GM06990 (cell line): ENCODE measurements at regions not wholly inside any gene's neighbourhood (a gene's known extent, or its start where the extent isn't known, plus 50 kb on each side); places are given as distances from the start of the nearest gene placed in this dataset.

Experiments used
- DNase-seq: peaks from one replicate; pipeline ENCODE4 v3.0.0-alpha.2; 2011; ENCODE audit not compliant: insufficient read length; ENCODE audit errors: extremely low read depth
- H3K27me3 ChIP-seq: replicated peaks from 2 replicates; pipeline ENCODE4 v1.6.0; 2011; ENCODE audit warnings: low read length; ENCODE audit not compliant: control insufficient read depth, insufficient read depth
- H3K36me3 ChIP-seq: 2 replicates; pipeline ENCODE4 v1.5.1; 2011; ENCODE audit warnings: low read length; ENCODE audit not compliant: control insufficient read depth, insufficient read depth
- H3K4me3 ChIP-seq: replicated peaks from 2 replicates; pipeline ENCODE4 v1.5.1; 2011; ENCODE audit warnings: low read depth, mild to moderate bottlenecking, control low read depth, low read length
- TF ChIP-seq, protein P1 (sequence below): IDR thresholded peaks from 2 replicates; pipeline ENCODE4 v1.5.1; 2011; ENCODE audit warnings: low read length, control low read depth, mild to moderate bottlenecking, inconsistent platforms; ENCODE audit not compliant: insufficient read depth, poor library complexity, severe bottlenecking

DNA sequence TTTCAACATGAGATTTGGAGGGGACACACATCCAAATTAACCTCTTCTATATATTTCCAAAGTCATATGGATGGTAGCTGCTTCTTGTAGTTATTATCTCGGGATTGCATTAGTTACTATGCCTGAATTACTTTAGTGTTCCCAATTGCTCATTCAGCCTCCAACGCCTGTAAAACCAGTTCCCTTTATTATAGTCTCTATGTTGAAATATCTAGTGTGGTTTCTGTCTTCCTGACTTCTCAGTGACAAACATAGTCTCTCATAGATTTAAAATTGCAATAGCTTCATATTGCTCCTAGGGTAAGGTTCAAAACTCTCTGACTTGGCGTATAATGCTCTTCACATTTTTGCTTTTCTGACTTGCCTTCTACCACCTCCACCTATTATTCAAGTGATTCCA, 366.4 kb downstream of the CASP12 start:
- DNase-seq, result no peak
- TF ChIP-seq, protein P1, sequence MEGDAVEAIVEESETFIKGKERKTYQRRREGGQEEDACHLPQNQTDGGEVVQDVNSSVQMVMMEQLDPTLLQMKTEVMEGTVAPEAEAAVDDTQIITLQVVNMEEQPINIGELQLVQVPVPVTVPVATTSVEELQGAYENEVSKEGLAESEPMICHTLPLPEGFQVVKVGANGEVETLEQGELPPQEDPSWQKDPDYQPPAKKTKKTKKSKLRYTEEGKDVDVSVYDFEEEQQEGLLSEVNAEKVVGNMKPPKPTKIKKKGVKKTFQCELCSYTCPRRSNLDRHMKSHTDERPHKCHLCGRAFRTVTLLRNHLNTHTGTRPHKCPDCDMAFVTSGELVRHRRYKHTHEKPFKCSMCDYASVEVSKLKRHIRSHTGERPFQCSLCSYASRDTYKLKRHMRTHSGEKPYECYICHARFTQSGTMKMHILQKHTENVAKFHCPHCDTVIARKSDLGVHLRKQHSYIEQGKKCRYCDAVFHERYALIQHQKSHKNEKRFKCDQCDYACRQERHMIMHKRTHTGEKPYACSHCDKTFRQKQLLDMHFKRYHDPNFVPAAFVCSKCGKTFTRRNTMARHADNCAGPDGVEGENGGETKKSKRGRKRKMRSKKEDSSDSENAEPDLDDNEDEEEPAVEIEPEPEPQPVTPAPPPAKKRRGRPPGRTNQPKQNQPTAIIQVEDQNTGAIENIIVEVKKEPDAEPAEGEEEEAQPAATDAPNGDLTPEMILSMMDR, result no peak
- H3K36me3 ChIP-seq, result no peaks in the 10 kb centered on the region
- H3K4me3 ChIP-seq, result no peak overlapping the region
- no peaks in the 10 kb centered on the region for H3K27me3 ChIP-seq

DNA sequence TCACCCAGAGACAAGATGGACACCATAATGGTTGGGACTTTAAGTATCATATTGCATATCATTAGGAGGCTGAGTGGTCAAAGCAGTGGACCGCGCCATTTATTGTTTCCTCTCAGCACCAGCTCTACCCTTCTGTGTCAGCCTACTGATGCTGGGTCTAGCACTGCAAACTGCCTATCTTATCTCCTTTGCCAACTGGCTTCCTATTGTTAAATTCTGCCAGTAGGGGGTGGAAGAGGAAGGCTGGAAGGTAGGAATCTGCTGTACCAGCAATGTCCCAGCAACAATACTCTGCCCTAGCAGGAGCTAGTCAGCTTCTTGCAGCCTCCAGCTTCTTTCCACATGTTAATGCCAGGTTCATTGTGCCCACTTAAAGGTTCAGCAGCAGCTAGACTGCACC, 367.1 kb upstream of the PDGFD start:
- H3K4me3 ChIP-seq, result no peak overlapping the region
- no peaks in the 10 kb centered on the region for H3K27me3 ChIP-seq
- no peak for DNase-seq
- H3K36me3 ChIP-seq, result no peaks in the 10 kb centered on the region
- TF ChIP-seq, protein P1, result peak; percentile 47

DNA sequence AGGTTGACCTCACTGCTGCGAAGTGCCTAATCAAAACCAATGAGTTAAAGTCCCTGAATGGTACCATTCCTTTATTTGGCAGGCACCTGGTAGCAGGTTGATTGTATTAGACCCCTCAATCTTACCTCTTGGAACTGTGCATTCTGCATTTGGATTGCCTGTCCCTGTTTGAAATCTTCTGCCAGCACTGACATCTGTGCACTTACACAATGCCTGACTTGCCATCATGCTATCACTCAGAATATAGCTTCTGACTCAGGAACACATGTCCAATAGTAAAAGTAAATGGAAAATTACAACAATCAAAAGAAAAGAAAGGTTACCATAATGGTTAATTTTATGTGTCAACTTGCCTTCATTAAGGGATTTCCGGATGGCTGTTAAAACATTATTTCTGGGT, 366.0 kb upstream of the PDGFD start:
- no peaks in the 10 kb centered on the region for H3K27me3 ChIP-seq
- DNase-seq, result no peak
- H3K36me3 ChIP-seq, result no peaks in the 10 kb centered on the region
- TF ChIP-seq, protein P1, result no peak
- H3K4me3 ChIP-seq, result no peak overlapping the region

DNA sequence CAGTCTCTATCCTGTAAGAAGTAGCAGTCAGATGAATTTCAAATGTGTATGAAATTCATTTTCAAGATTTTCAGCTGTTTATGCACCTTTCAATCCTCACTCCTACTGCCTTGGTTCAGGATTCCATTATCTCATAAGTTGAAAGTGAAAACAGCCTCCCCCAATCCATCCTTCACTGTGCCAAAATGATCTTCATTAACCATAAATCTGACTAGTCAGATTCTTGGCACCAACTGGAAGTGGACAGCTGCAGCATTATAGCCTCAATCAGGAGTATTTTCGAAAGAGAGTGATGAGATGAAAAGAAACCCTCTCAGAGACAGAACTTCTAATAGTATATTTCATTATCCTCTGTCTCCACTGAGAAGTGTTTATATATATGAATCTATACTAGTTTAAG, 365.3 kb upstream of the PDGFD start:
- no peak for DNase-seq
- H3K4me3 ChIP-seq, result no peak overlapping the region
- TF ChIP-seq, protein P1, result no peak
- no peaks in the 10 kb centered on the region for H3K27me3 ChIP-seq
- H3K36me3 ChIP-seq, result no peaks in the 10 kb centered on the region

DNA sequence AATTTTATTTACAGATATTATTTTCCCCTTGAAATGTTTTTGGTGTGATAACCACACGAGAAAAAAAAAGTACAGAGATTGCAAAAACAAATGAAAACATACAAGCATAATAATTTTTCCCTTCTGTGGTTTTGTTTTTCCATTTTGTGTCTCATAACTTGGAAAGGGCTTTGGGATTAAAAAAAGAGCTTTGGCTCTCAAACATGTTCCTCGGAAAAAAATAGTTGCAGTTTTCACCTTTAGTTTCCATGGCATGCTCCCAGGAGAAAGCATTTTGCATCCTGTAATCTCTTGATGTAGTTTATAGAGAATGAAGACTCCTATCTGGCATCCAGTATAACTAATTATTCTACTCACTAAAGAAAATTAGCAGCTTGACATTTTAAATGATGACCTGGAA, 362.1 kb upstream of the PDGFD start:
- TF ChIP-seq, protein P1, result no peak
- DNase-seq, result no peak
- Histone ChIP-seq H3K36me3 (no peaks in the 10 kb centered on the region), H3K4me3 (no peak overlapping the region), H3K27me3 (no peaks in the 10 kb centered on the region)

DNA sequence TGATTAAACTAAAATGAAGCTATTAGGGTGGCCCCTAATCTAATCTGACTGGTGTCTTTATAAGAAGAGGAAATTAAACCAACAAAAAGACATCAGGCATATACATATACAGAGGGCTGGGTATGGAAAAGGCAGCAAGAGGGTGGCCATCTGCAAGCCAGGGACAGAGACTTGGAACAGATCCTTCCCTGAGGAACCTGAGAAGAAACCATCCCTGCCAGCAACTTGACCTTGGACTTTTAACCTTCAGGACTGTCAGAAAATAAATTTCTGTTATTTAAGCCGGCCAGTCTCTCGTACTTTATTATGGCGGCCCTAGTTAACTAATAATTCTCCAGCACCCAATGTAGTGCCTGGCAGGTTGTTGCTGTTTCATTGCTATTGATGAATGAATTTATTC, 361.5 kb upstream of the PDGFD start:
- Histone ChIP-seq H3K36me3 (no peaks in the 10 kb centered on the region), H3K27me3 (no peaks in the 10 kb centered on the region), H3K4me3 (no peak overlapping the region)
- DNase-seq, result no peak
- TF ChIP-seq, protein P1, result no peak
